NCI-H2196 treated with DMSO at 0.1 percent for 48 hours (cell line): ENCODE measurements at regions not wholly inside any gene's neighbourhood (a gene's known extent, or its start where the extent isn't known, plus 50 kb on each side); places are given as distances from the start of the nearest gene placed in this dataset.
"Not testable (repeated sequence)": the region's sequence is repeated elsewhere in the genome, so short reads cannot be mapped to it uniquely, and the experiment has no call there.

Experiments used
- DNase-seq: peaks from one replicate; lab custom pipeline; 2025; ENCODE audit not compliant: unreplicated experiment; lab: John Stamatoyannopoulos, UW

- no peak for DNase-seq
Observed at GRCh38 chr12:46942579-46942978, 116.8 kb upstream of the SLC38A4 start.

- DNase-seq = no peak
Observed at GRCh38 chr12:46944088-46944487, 118.3 kb upstream of the SLC38A4 start.

GRCh38 chr12:46944771-46945170 is 119.0 kb upstream of the SLC38A4 start:
- no peak for DNase-seq

- DNase-seq = no peak
Observed at GRCh38 chr12:46945591-46945990, 119.8 kb upstream of the SLC38A4 start.

- DNase-seq = no peak
Observed at GRCh38 chr12:46946137-46946536, 120.3 kb upstream of the SLC38A4 start.

- DNase-seq = no peak
Observed at GRCh38 chr12:46948936-46949545, 123.2 kb upstream of the SLC38A4 start.

GRCh38 chr12:46950094-46950493 is 124.3 kb upstream of the SLC38A4 start:
- no peak for DNase-seq

GRCh38 chr12:46952880-46953483 is 126.4 kb upstream of the PCED1B start:
- no peak for DNase-seq

GRCh38 chr12:46956451-46957035 is 122.9 kb upstream of the PCED1B start:
- DNase-seq = no peak

- no peak for DNase-seq
Observed at GRCh38 chr12:46958053-46958452, 121.4 kb upstream of the PCED1B start.

GRCh38 chr12:46958599-46959290 is 120.7 kb upstream of the PCED1B start:
- DNase-seq = no peak

- DNase-seq = no peak
Observed at GRCh38 chr12:46959502-46959901, 119.9 kb upstream of the PCED1B start.

- no peak for DNase-seq
Observed at GRCh38 chr12:46960681-46961080, 118.7 kb upstream of the PCED1B start.

GRCh38 chr12:46963191-46963590 is 116.2 kb upstream of the PCED1B start:
- no peak for DNase-seq

GRCh38 chr12:46963977-46964971 is 115.1 kb upstream of the PCED1B start:
- no peak for DNase-seq

- no peak for DNase-seq
Observed at GRCh38 chr12:46965137-46965536, 114.3 kb upstream of the PCED1B start.

GRCh38 chr12:46965880-46966279 is 113.5 kb upstream of the PCED1B start:
- DNase-seq = no peak

GRCh38 chr12:46970636-46971035 is 108.8 kb upstream of the PCED1B start:
- DNase-seq = no peak

- DNase-seq = not testable (repeated sequence)
Observed at GRCh38 chr12:46973937-46974336, 105.5 kb upstream of the PCED1B start.

GRCh38 chr12:46977871-46978375 is 101.5 kb upstream of the PCED1B start:
- DNase-seq = no peak

GRCh38 chr12:46981622-46982021 is 97.8 kb upstream of the PCED1B start:
- DNase-seq = no peak
